Thymus (tissue), 11 donors: ENCODE measurements at regions not wholly inside any gene's neighbourhood (a gene's known extent, or its start where the extent isn't known, plus 50 kb on each side); places are given as distances from the start of the nearest gene placed in this dataset.
"Not testable (repeated sequence)": the region's sequence is repeated elsewhere in the genome, so short reads cannot be mapped to it uniquely, and the experiment has no call there.

Experiments
- DNase-seq, 9 donors: peaks; one replicate each; pipeline ENCODE4 v3.0.0-alpha.2; 2013; ENCODE audit warnings: low spot score in 9 of 9, low read depth in 6 of 9, missing footprints in 1 of 9
- H3K27ac ChIP-seq, 2 donors: one replicate each; pipeline ENCODE4 v1.5.1; 2013; ENCODE audit warnings: control low read depth in 1 of 2, low read depth in 1 of 2, low read length in 1 of 2, mild to moderate bottlenecking in 1 of 2, moderate library complexity in 1 of 2
- H3K27me3 ChIP-seq, 2 donors: one replicate each; pipeline ENCODE4 v1.5.1; 2013; ENCODE audit warnings: low read length in 1 of 2; ENCODE audit not compliant: control insufficient read depth in 2 of 2, insufficient read depth in 1 of 2
- H3K36me3 ChIP-seq, 2 donors: one replicate each; pipeline ENCODE4 v1.5.1; 2013; ENCODE audit warnings: low read length in 1 of 2, mild to moderate bottlenecking in 1 of 2, moderate library complexity in 1 of 2; ENCODE audit not compliant: control insufficient read depth in 2 of 2, insufficient read depth in 2 of 2
- H3K4me1 ChIP-seq, 2 donors: one replicate each; pipeline ENCODE4 v1.5.1; 2013; ENCODE audit warnings: low read length in 2 of 2; ENCODE audit not compliant: control insufficient read depth in 2 of 2, insufficient read depth in 2 of 2
- H3K4me3 ChIP-seq, 2 donors: one replicate each; pipeline ENCODE4 v1.5.1; 2013; ENCODE audit warnings: low read length in 2 of 2, control low read depth in 1 of 2, mild to moderate bottlenecking in 1 of 2
- H3K9me3 ChIP-seq, 2 donors: one replicate each; pipeline ENCODE4 v1.5.1; 2013; ENCODE audit warnings: low read length in 1 of 2, mild to moderate bottlenecking in 1 of 2; ENCODE audit not compliant: control insufficient read depth in 2 of 2, insufficient read depth in 1 of 2
- WGBS: extraction: QIAGEN DNeasy Blood & Tissue Kit; methylation state at CpG from one replicate; pipeline ENCODE4 v1.1.7; 2013; 5-methylcytosine and 5-hydroxymethylcytosine counted together
- donor health status: healthy.

DNA sequence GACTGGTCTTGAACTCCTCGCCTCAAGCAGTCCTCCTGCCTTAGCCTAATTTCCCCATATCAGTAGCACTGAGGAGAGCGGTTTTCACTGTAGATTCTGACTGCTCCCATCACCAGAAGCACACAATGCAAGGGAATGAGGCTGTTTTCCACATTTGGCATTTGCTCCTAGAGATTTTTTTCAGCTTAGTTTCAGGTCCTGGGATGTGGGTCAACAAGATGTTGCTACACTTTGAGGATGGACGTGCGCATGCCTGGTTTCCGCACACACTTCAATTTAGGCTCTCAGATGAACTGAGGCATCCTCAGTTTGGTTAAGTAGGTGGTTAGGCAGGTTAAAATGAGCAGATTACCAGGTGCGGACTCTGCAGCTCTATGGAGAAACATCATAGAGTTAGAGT, 287.1 kb upstream of the LYZL1 start:
- DNase-seq: no peak
- H3K4me3 ChIP-seq: no peak overlapping the region
- H3K27ac ChIP-seq: no peak overlapping the region
- no peaks in the 10 kb centered on the region for H3K27me3 ChIP-seq
- no peaks in the 10 kb centered on the region for H3K36me3 ChIP-seq
- no peaks in the 10 kb centered on the region for H3K4me1 ChIP-seq
- H3K9me3 ChIP-seq: no peaks in the 10 kb centered on the region
- 96% methylated on average over 6 of the region's 6 CpGs for WGBS

DNA sequence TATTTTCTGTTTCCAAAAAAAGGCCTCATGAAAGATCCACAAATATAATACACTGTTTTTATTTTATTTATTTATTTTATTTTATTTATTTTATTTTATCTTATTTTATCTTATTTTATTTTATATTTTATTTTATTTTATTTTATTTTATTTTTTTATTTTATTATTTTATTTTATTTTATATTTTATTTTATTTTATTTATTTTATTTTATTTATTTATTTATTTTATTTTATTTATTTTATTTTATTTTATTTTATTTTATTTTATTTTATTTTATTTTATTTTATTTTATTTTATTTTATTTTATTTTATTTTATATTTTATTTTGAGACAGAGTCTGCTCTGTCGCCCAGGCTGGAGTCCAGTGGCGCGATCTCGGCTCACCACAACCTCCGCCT, 285.9 kb upstream of the LYZL1 start:
- not testable (repeated sequence) for H3K27ac ChIP-seq, H3K9me3 ChIP-seq, DNase-seq, H3K4me1 ChIP-seq, H3K4me3 ChIP-seq, H3K36me3 ChIP-seq, H3K27me3 ChIP-seq
- WGBS: 97% methylated on average over 5 of the region's 5 CpGs

DNA sequence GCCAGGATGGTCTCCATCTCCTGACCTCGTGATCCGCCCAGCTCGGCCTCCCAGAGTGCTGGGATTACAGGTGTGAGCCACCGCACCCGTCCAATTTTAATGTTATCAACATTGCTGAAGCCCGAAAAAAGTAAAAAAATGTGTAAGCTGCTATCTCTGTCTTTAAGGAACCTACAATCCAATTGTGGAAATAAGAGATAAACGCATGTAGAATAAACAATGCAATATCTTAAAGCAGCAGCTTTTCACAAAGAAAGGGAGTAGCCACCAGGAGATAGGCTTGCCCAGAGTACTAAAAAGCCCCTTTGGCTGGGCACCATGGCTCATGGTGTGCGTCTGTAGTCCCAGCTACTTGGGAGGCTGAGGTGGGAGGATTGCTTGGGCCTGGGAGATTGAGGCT, 282.9 kb upstream of the LYZL1 start:
- DNase-seq: no peak
- Histone ChIP-seq H3K27ac (no peak overlapping the region), H3K4me3 (no peak overlapping the region), H3K36me3 (no peaks in the 10 kb centered on the region), H3K9me3 (no peaks in the 10 kb centered on the region), H3K27me3 (no peaks in the 10 kb centered on the region), H3K4me1 (no peaks in the 10 kb centered on the region)
- 85% methylated on average over 8 of the region's 8 CpGs for WGBS

DNA sequence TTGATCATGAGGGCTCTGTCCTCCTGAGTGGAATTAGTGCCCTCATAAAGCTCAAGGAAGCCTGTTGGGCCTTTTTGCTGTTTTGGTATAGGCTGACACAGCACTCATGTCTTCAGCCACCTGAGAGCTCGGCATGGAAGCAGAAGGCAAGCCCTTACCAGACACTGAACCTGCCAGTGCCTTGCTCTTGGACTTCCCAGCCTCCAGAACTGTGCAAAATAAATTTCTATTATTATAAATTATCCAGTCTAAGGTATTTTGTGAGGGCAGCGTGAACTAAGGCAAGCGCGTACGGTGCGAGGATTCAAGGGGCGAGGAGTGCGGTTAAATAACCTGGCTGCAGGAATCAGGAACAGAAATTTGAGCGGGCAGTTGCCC, 281.5 kb upstream of the LYZL1 start:
- DNase-seq: no peak
- 91% methylated on average over 9 of the region's 9 CpGs for WGBS

DNA sequence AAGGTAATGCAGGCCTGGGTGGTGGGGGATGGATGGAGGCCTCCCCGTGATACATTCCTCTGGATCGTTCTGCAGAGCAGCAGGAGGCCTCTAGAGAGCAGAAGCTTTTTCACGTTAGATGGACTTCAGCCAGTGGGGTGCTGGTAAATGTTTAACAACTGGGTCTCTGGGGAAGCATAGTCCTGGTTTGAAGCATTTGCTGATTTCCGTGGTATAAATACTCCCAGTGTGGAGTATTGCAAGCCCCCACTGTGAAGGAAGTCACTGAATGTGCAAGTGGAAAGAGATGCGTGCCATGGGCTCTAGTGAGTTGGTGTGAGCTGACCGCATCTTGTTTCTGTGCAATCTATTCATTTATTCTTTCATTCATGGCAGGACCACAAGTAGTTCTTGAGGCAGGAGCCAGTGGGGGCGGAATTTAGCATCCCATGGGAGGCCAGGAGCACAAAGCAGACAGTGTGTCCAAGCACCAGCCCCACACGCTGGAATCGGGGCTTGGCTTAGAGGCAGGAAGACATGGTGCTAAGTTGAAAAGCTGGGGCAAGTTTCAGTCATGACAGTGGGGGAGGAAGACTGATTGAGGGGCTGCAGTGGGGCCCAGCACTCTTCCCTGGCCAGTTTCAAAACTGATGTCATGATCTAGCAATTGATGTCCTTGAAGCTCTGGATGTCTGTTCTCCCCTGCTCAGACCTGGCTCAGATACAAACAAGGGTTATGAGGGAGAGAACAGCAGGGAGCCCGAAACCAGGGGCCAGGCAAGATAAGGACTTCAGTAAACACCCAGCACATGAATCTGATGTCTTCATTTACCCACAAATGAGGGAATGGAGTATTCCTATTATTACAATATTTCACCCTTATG, 280.9 kb upstream of the LYZL1 start:
- no peaks in the 10 kb centered on the region for H3K36me3 ChIP-seq
- 89% methylated on average over 10 of the region's 10 CpGs for WGBS
- no peaks in the 10 kb centered on the region for H3K27me3 ChIP-seq
- no peak for DNase-seq
- no peak overlapping the region for H3K27ac ChIP-seq
- no peak overlapping the region for H3K4me3 ChIP-seq
- H3K4me1 ChIP-seq: no peaks in the 10 kb centered on the region
- no peaks in the 10 kb centered on the region for H3K9me3 ChIP-seq

More for the DNA sequence above, 281.5 kb upstream of the LYZL1 start:
- no peaks in the 10 kb centered on the region for H3K36me3 ChIP-seq
- H3K4me3 ChIP-seq: no peak overlapping the region
- H3K9me3 ChIP-seq: no peaks in the 10 kb centered on the region
- H3K4me1 ChIP-seq: no peaks in the 10 kb centered on the region
- H3K27ac ChIP-seq: no peak overlapping the region
- no peaks in the 10 kb centered on the region for H3K27me3 ChIP-seq

DNA sequence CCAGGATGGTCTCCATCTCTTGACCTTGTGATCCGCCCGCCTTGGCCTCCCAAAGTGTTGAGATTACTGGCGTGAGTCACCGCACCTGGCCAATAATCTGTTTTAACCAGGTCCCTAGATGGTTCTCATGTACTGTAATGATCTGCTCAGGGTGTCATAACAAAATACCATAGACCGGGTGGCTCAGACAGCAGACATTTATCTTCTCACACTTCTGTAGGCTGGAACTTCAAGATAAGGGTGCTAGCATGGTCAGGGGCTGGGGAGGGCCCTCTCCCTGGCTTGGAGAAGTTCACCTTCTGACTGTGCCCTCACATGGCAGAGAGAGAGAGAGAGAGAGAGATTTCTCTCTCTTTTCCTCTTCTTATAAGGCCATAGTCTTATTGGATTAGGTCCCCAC, 279.4 kb upstream of the LYZL1 start:
- WGBS: 90% methylated on average over 5 of the region's 5 CpGs
- Histone ChIP-seq H3K9me3 (no peaks in the 10 kb centered on the region), H3K27ac (no peak overlapping the region), H3K27me3 (no peaks in the 10 kb centered on the region), H3K4me3 (no peak overlapping the region), H3K4me1 (no peaks in the 10 kb centered on the region), H3K36me3 (no peaks in the 10 kb centered on the region)
- DNase-seq: no peak

DNA sequence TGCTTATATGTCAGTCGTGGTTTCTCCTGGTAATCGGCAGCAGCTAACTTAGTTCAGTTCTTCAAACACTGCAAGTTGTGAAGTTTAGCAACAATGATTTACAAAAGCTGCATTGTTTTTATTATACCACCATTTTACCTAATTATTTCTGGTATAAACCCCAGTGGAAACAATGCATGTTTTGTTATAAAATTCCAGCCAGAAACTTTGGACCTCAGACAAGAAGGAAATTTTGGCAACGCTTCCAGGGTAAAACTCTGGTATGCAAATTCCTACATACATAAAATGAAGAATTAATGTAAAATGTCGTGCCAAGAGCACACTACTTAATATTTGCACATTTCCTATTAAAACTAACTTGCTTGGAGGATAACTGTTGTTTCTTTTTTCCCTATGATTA, 277.4 kb upstream of the LYZL1 start:
- no peak overlapping the region for H3K4me3 ChIP-seq
- 91% methylated on average over 4 of the region's 4 CpGs for WGBS
- DNase-seq: no peak

DNA sequence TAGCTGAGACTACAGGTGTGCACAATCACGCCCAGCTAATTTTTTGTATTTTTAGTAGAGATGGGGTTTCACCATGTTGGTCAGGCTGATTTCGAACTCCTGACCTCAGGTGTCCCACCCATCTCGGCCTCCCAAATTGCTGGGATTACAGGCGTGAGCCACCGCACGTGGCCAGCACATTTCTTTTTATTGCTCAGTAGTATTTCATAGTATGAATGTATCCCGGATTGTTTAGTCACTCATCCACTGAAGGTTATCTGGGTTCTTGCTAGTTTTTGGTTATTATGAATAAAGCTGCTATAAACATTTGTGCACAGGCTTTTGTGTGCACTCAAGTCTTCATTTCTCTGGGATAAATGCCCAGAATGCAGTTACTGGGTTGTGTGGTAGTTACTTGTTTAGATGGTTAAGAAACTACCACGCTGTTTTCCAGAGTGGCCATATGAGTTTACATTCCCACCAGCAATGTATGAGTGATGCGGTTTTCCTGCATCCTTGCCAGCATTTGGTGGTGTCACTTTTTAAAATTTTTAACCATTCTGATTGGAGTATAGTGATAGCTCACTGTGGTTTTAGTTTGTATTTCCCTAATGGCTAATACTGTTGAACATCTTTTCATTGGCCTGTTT, 275.8 kb upstream of the LYZL1 start:
- H3K27me3 ChIP-seq: no peaks in the 10 kb centered on the region
- WGBS: 82% methylated on average over 9 of the region's 9 CpGs
- no peaks in the 10 kb centered on the region for H3K9me3 ChIP-seq
- H3K4me3 ChIP-seq: no peak overlapping the region
- no peaks in the 10 kb centered on the region for H3K4me1 ChIP-seq
- no peaks in the 10 kb centered on the region for H3K36me3 ChIP-seq
- no peak overlapping the region for H3K27ac ChIP-seq
- no peak for DNase-seq

More for the DNA sequence above, 277.4 kb upstream of the LYZL1 start:
- no peaks in the 10 kb centered on the region for H3K9me3 ChIP-seq
- no peaks in the 10 kb centered on the region for H3K36me3 ChIP-seq
- no peaks in the 10 kb centered on the region for H3K4me1 ChIP-seq
- no peaks in the 10 kb centered on the region for H3K27me3 ChIP-seq
- H3K27ac ChIP-seq: no peak overlapping the region

DNA sequence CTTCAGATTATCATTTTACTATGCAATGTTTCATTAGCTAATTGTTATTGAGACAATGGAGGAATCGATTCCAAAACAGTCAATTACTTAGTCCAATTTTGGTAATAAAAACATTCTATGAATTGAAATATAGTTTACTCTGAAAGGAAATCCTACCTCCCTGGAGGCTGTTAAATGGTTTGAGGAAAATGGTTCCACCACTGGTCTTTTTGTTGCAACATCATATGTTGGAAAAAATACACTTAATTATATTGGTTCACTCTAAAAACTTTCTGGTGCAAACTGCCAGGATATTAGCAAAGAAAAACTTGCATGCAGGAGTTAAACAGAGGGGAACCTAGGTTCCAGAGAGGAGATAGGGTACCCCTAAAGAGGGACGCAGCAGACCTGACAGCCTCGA, 267.3 kb upstream of the LYZL1 start:
- DNase-seq: no peak
- no peaks in the 10 kb centered on the region for H3K4me1 ChIP-seq
- WGBS: 93% methylated on average over 3 of the region's 3 CpGs
- no peaks in the 10 kb centered on the region for H3K27me3 ChIP-seq
- no peak overlapping the region for H3K4me3 ChIP-seq
- no peak overlapping the region for H3K27ac ChIP-seq
- H3K36me3 ChIP-seq: no peaks in the 10 kb centered on the region
- H3K9me3 ChIP-seq: no peaks in the 10 kb centered on the region
